HUES48 (cell line): ENCODE measurements at regions not wholly inside any gene's neighbourhood (a gene's known extent, or its start where the extent isn't known, plus 50 kb on each side); places are given as distances from the start of the nearest gene placed in this dataset.

ENCODE experiments used
- H3K27ac ChIP-seq: one replicate; pipeline ENCODE4 v1.7.0; 2013; ENCODE audit warnings: low read depth, low read length, inconsistent platforms
- H3K27me3 ChIP-seq: 2 replicates; pipeline ENCODE4 v1.6.1; 2013; ENCODE audit warnings: mild to moderate bottlenecking, low read length; ENCODE audit not compliant: control insufficient read depth, insufficient read depth
- H3K36me3 ChIP-seq: 2 replicates; pipeline ENCODE4 v1.6.1; 2013; ENCODE audit warnings: low read length; ENCODE audit not compliant: control insufficient read depth, insufficient read depth
- H3K4me1 ChIP-seq: 2 replicates; pipeline ENCODE4 v1.6.1; 2013; ENCODE audit warnings: mild to moderate bottlenecking, low read length; ENCODE audit not compliant: control insufficient read depth, insufficient read depth
- H3K4me3 ChIP-seq: 2 replicates; pipeline ENCODE4 v1.5.1; 2013; ENCODE audit warnings: mild to moderate bottlenecking, low read depth, low read length
- H3K9ac ChIP-seq: 2 replicates; pipeline ENCODE4 v1.6.1; 2013; ENCODE audit warnings: mild to moderate bottlenecking, low read depth, low read length, moderate library complexity
- H3K9me3 ChIP-seq: 2 replicates; pipeline ENCODE4 v1.6.1; 2013; ENCODE audit warnings: low read length; ENCODE audit not compliant: control insufficient read depth, insufficient read depth

DNA sequence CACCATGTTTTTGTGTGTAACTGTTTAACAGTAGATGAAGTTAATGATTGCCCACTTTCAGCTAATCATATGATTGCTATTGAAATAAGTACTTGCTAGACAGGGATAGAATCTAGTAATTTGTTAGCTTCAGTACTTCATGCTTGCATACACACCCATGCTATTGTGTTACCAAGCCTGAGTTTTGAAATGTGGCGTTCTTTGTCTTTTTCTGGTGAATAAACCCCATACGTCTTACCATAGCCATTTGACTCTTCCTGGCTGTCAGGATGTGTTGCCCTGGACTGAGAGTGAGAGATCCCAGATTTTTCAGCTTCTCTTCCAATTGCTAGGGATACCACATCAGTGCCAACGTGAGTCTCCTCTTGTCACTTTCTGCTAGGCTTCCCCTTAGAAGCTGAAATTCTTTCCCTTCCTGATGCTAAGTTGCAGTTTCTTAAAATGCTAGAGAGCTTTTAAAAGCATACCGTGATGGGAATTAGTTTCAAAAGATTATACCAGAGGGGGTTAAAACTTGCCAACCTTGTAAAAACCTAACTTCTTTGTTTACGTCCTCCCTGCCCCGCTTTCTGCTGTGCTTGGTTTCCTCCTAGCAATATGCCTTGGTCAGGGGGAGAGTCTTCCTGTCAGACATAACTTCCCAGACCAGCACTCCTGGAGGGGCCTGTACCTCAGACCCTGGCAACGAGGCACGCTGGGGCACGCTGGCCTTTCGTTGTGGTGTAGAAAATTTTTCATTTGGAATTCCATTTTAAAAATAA is 62.9 kb upstream of the ULK4 start:
- H3K9ac ChIP-seq, result peak overlapping the region; percentile 23
- no peaks in the 10 kb centered on the region for H3K36me3 ChIP-seq
- H3K9me3 ChIP-seq, result no peaks in the 10 kb centered on the region
- peak overlapping the region; percentile 51 for H3K4me3 ChIP-seq
- no peaks in the 10 kb centered on the region for H3K27me3 ChIP-seq
- H3K27ac ChIP-seq, result peak overlapping the region; percentile 96
- H3K4me1 ChIP-seq, result peaks cover 46% of the 10 kb centered on the region

DNA sequence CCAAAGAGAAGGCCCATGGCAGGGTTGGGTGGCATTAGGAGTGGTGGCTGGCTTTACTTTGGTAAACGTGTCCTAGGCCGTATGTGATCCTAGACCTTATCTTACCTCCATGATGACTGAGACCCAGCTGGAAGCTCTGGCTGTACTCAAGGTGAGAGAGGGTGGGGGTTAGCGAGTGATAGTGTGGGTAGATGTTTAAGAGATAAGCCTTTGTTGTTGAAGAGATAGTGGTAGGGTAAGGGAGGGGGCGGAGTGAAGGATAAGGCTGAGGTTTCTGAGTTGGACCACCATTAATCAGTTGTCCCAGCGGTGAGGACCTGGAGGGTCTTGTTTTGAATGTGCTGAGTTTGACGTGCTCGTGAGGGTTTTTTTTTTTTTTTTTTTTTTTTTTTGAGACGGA is 61.5 kb upstream of the ULK4 start:
- Histone ChIP-seq H3K27me3 (no peaks in the 10 kb centered on the region), H3K4me1 (peaks cover 46% of the 10 kb centered on the region), H3K9me3 (no peaks in the 10 kb centered on the region), H3K9ac (no peak overlapping the region), H3K36me3 (no peaks in the 10 kb centered on the region), H3K27ac (no peak overlapping the region), H3K4me3 (no peak overlapping the region)

DNA sequence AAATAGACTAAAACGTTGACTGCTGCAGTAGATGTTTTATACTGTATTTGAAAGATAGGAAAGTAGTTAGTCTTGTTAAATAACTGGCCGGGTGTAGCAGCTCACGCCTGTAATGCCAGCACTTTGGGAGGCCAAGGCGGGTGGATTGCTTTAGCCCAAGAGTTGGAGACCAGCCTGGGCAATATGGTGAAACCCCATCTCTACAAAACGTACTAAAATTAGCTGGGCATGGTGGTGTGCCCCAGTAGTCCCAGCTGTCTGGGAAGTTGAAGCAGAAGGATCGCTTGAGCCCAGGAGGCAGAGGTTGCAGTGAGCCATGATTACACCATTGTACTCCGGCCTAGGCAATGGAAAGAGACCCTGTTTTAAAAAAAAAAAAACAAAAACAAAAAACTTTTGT is 60.5 kb upstream of the ULK4 start:
- no peaks in the 10 kb centered on the region for H3K9me3 ChIP-seq
- H3K4me1 ChIP-seq, result peaks cover 46% of the 10 kb centered on the region
- H3K36me3 ChIP-seq, result no peaks in the 10 kb centered on the region
- H3K9ac ChIP-seq, result no peak overlapping the region
- H3K27me3 ChIP-seq, result no peaks in the 10 kb centered on the region
- H3K4me3 ChIP-seq, result no peak overlapping the region
- H3K27ac ChIP-seq, result no peak overlapping the region

DNA sequence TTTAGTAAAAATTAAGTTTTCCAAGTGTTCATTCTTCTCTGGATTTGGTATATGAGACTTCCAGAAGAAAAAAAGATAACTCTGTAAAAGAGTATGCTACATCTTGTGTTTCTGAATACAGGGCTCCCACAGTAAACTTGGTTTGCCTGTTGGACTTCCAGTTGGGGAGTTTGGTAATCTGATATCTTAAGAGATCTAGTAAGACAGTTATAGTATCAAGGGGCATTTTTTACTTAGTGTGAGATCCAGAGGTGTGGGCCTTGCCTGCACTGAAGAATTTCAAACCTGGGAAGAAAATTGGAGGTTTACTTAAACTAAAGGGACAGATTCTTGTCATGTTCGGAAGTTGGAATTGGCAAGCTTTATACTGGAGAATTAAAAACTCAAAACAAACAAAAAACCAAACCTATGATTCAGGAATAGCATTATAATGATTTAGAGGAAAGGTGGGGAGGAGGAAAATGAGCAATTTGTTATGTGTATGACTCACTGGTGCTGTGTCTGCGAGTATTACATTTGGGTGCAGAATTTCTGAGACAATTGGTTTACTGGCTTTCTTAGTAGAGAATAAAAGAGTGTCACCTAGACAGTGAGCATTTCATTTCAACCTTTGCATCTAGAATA is 58.9 kb upstream of the ULK4 start:
- Histone ChIP-seq H3K36me3 (no peaks in the 10 kb centered on the region), H3K27me3 (no peaks in the 10 kb centered on the region), H3K4me1 (peaks cover 41% of the 10 kb centered on the region), H3K9me3 (no peaks in the 10 kb centered on the region), H3K27ac (no peak overlapping the region), H3K9ac (no peak overlapping the region), H3K4me3 (no peak overlapping the region)

DNA sequence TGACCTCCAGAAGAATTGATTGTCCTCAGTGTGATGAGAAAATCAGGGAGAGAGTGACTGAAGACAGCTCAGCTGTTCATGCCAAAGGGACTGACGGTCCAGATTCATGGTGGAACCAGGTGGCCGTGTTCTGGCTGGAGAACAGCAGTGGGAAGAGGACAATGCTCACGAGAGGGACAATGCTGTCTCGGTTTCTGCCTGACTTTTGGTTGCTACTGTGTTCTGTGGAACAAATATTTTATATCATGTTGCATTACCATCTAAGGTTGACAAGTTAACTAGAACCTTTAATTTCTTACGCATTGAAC is 58.0 kb upstream of the ULK4 start:
- no peak overlapping the region for H3K4me3 ChIP-seq
- no peak overlapping the region for H3K9ac ChIP-seq
- no peak overlapping the region for H3K27ac ChIP-seq
- peaks cover 39% of the 10 kb centered on the region for H3K4me1 ChIP-seq
- H3K9me3 ChIP-seq, result no peaks in the 10 kb centered on the region
- H3K36me3 ChIP-seq, result no peaks in the 10 kb centered on the region
- no peaks in the 10 kb centered on the region for H3K27me3 ChIP-seq

DNA sequence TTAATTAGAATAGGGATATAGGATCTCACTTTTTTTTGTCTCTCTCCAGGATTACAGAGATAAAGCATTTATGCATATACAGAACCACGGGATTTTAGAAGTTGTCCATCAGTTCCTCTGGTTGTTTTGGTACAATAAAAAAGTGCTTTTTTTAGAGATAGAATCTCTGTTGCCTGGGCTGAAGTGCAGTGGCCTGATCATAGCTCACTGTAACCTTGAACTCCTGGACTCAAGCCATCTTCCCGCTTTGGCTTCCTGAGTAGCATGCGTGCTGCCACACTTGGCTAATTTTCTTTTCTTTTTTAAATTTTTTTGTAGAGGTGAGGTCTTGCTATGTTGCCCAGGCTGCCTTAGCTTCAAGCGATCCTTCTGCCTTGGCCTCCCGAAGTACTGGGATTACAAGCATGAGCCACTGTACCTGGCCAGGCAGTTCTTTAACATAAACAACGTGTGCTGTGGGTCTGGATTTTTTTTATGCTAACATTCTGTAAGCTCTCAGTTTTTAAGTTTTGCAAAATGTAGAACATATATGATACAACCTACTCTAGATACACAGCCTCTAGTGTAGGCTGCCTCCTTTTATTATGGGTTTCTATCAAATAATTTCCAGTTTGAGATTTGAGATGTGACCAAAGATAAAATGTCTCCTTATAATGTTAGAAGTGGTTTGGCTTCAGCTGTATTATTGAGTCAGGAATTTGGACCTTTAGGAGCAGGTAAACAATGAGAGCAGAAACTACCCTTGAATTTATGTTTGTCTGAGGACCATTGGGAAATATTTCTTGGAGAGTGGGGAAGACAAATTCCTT is 57.4 kb upstream of the ULK4 start:
- Histone ChIP-seq H3K27ac (no peak overlapping the region), H3K4me1 (peaks cover 37% of the 10 kb centered on the region)

DNA sequence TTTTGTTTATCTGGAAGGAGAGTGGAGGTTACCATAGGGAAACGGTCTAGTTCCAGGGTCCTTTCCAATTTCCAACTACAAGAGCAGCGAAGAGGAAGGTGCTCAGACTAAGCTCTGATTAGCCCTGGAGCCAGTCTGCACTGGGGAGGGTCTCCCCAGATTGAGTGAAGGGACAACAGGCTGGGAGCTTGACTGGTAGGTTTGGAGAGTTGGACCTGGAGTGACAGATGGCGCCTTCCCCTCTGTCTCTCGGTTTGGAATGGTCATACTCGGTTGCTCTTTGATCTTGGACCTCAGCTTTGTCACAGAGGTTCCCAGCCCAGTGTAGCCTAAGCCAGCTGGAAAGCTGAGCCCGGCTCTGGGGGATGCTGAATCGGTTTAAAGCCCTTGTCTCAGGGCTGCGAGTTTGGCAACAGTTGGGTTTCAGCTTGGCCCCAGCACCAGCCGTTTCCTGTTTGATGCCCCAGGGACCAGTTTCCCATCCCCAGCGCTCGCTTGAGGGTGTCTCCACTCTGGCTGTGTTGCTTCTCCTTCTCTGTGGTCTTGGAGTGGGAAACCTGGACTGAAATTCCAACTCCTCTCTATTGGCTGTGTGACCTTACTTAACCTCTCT is 53.1 kb upstream of the ULK4 start:
- Histone ChIP-seq H3K9ac (no peak overlapping the region; the same call in 1 of the 2 replicates), H3K27ac (no peak overlapping the region), H3K36me3 (no peaks in the 10 kb centered on the region), H3K4me1 (peaks cover 15% of the 10 kb centered on the region), H3K9me3 (no peaks in the 10 kb centered on the region), H3K4me3 (peak overlapping the region; percentile 88), H3K27me3 (peaks cover 7% of the 10 kb centered on the region)

More for the DNA sequence above, 57.4 kb upstream of the ULK4 start:
- no peak overlapping the region for H3K9ac ChIP-seq
- H3K9me3 ChIP-seq, result no peaks in the 10 kb centered on the region
- H3K4me3 ChIP-seq, result no peak overlapping the region
- no peaks in the 10 kb centered on the region for H3K36me3 ChIP-seq
- no peaks in the 10 kb centered on the region; the same call in 1 of the 2 replicates for H3K27me3 ChIP-seq

DNA sequence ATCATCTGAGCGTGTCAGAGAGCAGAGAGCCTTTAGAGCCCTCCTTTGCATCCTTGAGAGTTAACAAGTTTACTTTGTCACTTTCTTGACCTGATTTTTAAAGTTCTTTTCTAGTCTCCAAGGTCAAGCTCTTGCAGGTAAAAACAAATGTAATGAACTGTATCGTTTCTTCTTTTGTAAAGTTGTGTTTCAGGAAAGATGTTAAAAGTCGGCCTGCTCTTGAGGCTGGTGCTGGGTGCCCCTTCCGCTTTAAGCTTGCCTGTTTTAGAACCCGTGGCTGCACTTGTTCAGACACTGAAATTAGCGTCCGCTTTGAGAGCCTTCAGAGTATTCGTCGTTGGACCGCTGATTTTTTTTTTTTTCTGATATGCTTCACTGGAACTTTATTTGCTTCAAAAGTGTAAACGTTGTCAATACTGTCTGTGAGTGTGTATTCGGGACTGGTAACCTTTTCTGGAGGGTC is 52.6 kb upstream of the ULK4 start:
- H3K4me3 ChIP-seq, result peak overlapping the region; percentile 88
- H3K9ac ChIP-seq, result no peak overlapping the region; the same call in 1 of the 2 replicates
- no peaks in the 10 kb centered on the region for H3K9me3 ChIP-seq
- no peaks in the 10 kb centered on the region for H3K36me3 ChIP-seq
- peaks cover 15% of the 10 kb centered on the region for H3K4me1 ChIP-seq
- peaks cover 7% of the 10 kb centered on the region for H3K27me3 ChIP-seq
- H3K27ac ChIP-seq, result no peak overlapping the region

DNA sequence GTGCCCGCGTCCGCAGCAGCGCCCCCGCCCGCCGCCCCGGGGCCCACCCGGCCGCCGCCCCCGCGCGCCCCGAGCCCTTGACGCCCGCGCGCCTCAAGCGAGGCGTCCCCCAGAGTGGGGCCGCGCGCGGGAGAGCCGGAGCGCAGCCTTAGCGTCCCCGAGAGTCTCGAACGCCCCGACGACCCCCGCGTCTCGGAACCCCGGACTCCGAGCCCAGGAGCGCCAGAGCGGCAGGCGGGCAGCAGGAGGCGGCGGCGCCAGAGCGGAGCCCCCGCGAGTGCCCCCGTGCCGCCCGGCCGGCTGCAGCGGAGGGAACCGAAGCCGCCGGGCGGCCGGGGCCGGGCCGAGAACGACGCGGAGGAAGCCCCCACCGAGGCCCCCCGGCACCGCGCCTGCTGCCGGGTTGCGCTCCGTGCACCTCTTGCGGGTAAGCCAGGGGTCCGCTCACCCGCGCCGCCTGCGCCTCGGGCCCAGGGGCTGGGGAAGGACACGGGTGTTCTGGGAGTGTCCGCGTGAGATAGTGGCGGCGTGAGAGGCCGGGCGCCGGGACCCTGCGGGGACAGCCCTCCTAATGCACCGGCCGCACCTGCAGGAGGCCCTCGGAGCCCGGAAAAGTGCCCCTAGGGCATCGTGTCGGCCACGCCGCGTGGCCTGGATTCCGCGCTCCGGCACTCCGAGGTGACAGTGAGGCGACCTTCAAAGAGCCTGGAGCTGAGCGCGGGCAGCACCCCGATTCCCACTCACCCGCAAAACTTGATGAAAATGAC is 52.0 kb upstream of the ULK4 start:
- H3K4me3 ChIP-seq, result peak overlapping the region; percentile 88

DNA sequence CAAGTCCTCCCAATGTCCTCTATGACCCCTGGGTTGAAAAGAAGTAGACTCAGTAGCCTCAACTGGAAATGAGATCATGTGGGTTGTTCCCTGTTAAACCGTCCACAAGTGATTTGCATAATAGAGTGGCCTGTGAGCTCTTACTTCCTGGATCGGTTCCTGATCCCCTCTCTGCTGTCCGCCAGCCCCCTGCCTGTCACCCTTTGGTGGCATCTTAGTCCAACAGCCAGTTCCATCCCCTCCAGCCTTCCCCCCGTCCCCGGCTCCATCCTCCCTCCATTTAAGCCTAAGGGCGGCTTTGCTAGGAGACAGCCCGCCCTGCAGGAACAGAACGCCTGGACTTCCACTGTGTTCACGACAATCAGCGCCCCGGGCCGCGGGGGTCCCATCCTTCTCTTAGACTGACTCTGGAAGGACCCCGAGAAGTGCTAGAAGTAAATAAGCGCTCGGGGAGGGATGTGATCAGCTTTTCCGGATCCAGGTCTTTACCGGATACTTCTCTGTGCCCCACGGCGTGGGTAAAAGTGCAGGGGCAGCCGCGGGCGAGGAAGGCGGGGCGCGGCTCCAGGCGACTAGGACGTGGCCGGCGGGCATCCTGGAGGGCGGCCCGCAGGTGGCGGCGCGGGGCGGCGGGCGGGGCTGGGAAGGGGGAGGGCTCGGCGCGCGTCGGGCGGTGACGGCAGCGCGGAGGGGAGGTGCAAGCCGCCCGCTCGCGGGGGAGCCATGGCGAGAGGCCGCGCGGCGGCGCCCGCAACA is 51.2 kb upstream of the ULK4 start:
- H3K27me3 ChIP-seq, result peaks cover 7% of the 10 kb centered on the region
- H3K4me3 ChIP-seq, result peak overlapping the region; percentile 88
- H3K36me3 ChIP-seq, result no peaks in the 10 kb centered on the region
- peaks cover 15% of the 10 kb centered on the region for H3K4me1 ChIP-seq
- H3K9ac ChIP-seq, result peak overlapping the region; percentile 64
- H3K27ac ChIP-seq, result peak overlapping the region; percentile 64
- H3K9me3 ChIP-seq, result no peaks in the 10 kb centered on the region

More for the DNA sequence above, 52.0 kb upstream of the ULK4 start:
- Histone ChIP-seq H3K27me3 (peaks cover 7% of the 10 kb centered on the region), H3K9me3 (no peaks in the 10 kb centered on the region), H3K27ac (peak overlapping the region; percentile 35), H3K36me3 (no peaks in the 10 kb centered on the region), H3K4me1 (peaks cover 15% of the 10 kb centered on the region), H3K9ac (peak overlapping the region; percentile 40; the same call in 1 of the 2 replicates)
